HEK293T (cell line): ENCODE measurements at regions not wholly inside any gene's neighbourhood (a gene's known extent, or its start where the extent isn't known, plus 50 kb on each side); places are given as distances from the start of the nearest gene placed in this dataset.

Experiments
- BHLHE40 ChIP-seq: fragments of 450-650 bp; IDR thresholded peaks from 2 replicates; pipeline ENCODE4 v1.6.1; 2016; ENCODE audit warnings: mild to moderate bottlenecking, moderate library complexity, borderline replicate concordance
- CTBP1 ChIP-seq: fragments of 450-650 bp; IDR thresholded peaks from 2 replicates; pipeline ENCODE4 v1.6.1; 2016; ENCODE audit warnings: borderline replicate concordance
- FOXA1 ChIP-seq: fragments of 450-650 bp; IDR thresholded peaks from 2 replicates; pipeline ENCODE4 v1.6.1; 2016; ENCODE audit warnings: mild to moderate bottlenecking
- FOXK2 ChIP-seq: fragments of 450-650 bp; IDR thresholded peaks from 2 replicates; pipeline ENCODE4 v1.6.1; 2016; ENCODE audit warnings: mild to moderate bottlenecking
- FOXM1 ChIP-seq: fragments of 450-650 bp; IDR thresholded peaks from 2 replicates; pipeline ENCODE4 v1.6.1; 2017; ENCODE audit warnings: mild to moderate bottlenecking, borderline replicate concordance
- HDGF ChIP-seq: fragments of 450-650 bp; IDR thresholded peaks from 2 replicates; pipeline ENCODE4 v1.6.1; 2017; ENCODE audit warnings: antibody characterized with exemption, borderline replicate concordance
- LEF1 ChIP-seq: fragments of 450-650 bp; IDR thresholded peaks from 2 replicates; pipeline ENCODE4 v1.6.1; 2017; ENCODE audit warnings: mild to moderate bottlenecking, borderline replicate concordance
- NFRKB ChIP-seq: fragments of 450-650 bp; IDR thresholded peaks from 2 replicates; pipeline ENCODE4 v1.6.1; 2016; ENCODE audit warnings: mild to moderate bottlenecking, moderate library complexity
- PKNOX1 ChIP-seq: fragments of 450-650 bp; IDR thresholded peaks from 2 replicates; pipeline ENCODE4 v1.6.1; 2016
- SUZ12 ChIP-seq: fragments of 450-650 bp; IDR thresholded peaks from 2 replicates; pipeline ENCODE4 v1.6.1; 2016; ENCODE audit warnings: mild to moderate bottlenecking
- TARDBP ChIP-seq: fragments of 450-650 bp; IDR thresholded peaks from 2 replicates; pipeline ENCODE4 v1.6.1; 2016
- ZNF384 ChIP-seq: fragments of 450-650 bp; IDR thresholded peaks from 2 replicates; pipeline ENCODE4 v1.6.1; 2016

GRCh38 chrX:18016941-18017340 lies 155.8 kb upstream of the RAI2 start:
- TF ChIP-seq PKNOX1: no peak
- TF ChIP-seq CTBP1: no peak
- TF ChIP-seq LEF1: no peak
- TF ChIP-seq NFRKB: no peak
- TF ChIP-seq SUZ12: no peak
- no peak for TF ChIP-seq BHLHE40
- TF ChIP-seq ZNF384: no peak
- TF ChIP-seq FOXK2: no peak
- TF ChIP-seq FOXM1: no peak
- no peak for TF ChIP-seq TARDBP
- TF ChIP-seq FOXA1: no peak
- TF ChIP-seq HDGF: no peak
